Panc1 (cell line): ENCODE measurements at regions not wholly inside any gene's neighbourhood (a gene's known extent, or its start where the extent isn't known, plus 50 kb on each side); places are given as distances from the start of the nearest gene placed in this dataset.

Experiments used
- ATAC-seq: fragments of 200-7000 bp; cut with Tn5 transposase; 2 replicates; pipeline ENCODE4 v1.9.1; 2020; ENCODE audit warnings: mild to moderate bottlenecking, moderate library complexity
- BruUV-seq: library from RNA; stranded (reverse); fragments of 400-500 nt; replicated peaks from 2 replicates; lab custom pipeline; 2021; lab: Mats Ljungman, UMichigan
- CTCF ChIA-PET: fragments of 300-600 bp; sonication (Branson Sonifier 250); formaldehyde crosslinking; loops from one replicate; lab custom pipeline; 2022; ENCODE audit warnings: antibody characterized with exemption; lab: Charles Lee
- POLR2A ChIA-PET: fragments of 300-600 bp; sonication (Branson Sonifier 250); formaldehyde crosslinking; loops from one replicate; lab custom pipeline; 2022; ENCODE audit warnings: antibody characterized with exemption; lab: Charles Lee
- DNase-seq: peaks from one replicate; pipeline ENCODE4 v3.0.0-alpha.2; 2010; ENCODE audit warnings: low read depth, low spot score
- H3K27ac ChIP-seq: 2 replicates; pipeline ENCODE4 v1.5.1; 2011; ENCODE audit warnings: mild to moderate bottlenecking, low read length, inconsistent platforms
- H3K27me3 ChIP-seq: fragments of 200-500 bp; sonication (Bioruptor generic); 2 replicates; pipeline ENCODE4 v1.6.0; 2014; ENCODE audit warnings: low read length, inconsistent platforms; ENCODE audit not compliant: control insufficient read depth, insufficient read depth
- H3K36me3 ChIP-seq: fragments of 200-500 bp; sonication (Bioruptor generic); 2 replicates; pipeline ENCODE4 v1.5.1; 2014; ENCODE audit warnings: inconsistent platforms, mild to moderate bottlenecking, low read length, moderate library complexity; ENCODE audit not compliant: control insufficient read depth, insufficient read depth
- H3K4me1 ChIP-seq: 2 replicates; pipeline ENCODE4 v1.5.1; 2011; ENCODE audit warnings: inconsistent platforms, mild to moderate bottlenecking, low read length, moderate library complexity; ENCODE audit not compliant: control insufficient read depth, insufficient read depth
- H3K4me3 ChIP-seq, 2 experiments: 2 replicates each; pipeline ENCODE4 v1.5.1; 2011 to 2012; ENCODE audit warnings: low read depth in 2 of 2, low read length in 2 of 2, mild to moderate bottlenecking in 2 of 2, inconsistent platforms in 1 of 2, moderate library complexity in 1 of 2
- H3K9me3 ChIP-seq: fragments of 200-500 bp; sonication (Bioruptor generic); 2 replicates; pipeline ENCODE4 v1.5.1; 2014; ENCODE audit warnings: low read depth, mild to moderate bottlenecking, inconsistent platforms, low read length, moderate library complexity; ENCODE audit not compliant: control insufficient read depth, insufficient read depth
- CTCF ChIP-seq: fragments of 450-650 bp; IDR thresholded peaks from 2 replicates; pipeline ENCODE4 v1.5.1; 2017; ENCODE audit warnings: mild to moderate bottlenecking
- POLR2AphosphoS5 ChIP-seq: IDR thresholded peaks from 2 replicates; pipeline ENCODE4 v1.6.1; 2012; ENCODE audit warnings: mild to moderate bottlenecking, low read depth, low read length, moderate library complexity
- REST ChIP-seq, 2 experiments: IDR thresholded peaks; 2 replicates each; pipeline ENCODE4 v1.6.1; 2011 to 2012; ENCODE audit warnings: low read depth in 2 of 2, control low read depth in 1 of 2, low read length in 1 of 2, mild to moderate bottlenecking in 1 of 2, moderate library complexity in 1 of 2; ENCODE audit not compliant: insufficient read depth in 1 of 2
- SIN3A ChIP-seq: IDR thresholded peaks from 2 replicates; pipeline ENCODE4 v1.6.1; 2012; ENCODE audit warnings: low read depth, mild to moderate bottlenecking, low read length, moderate library complexity, borderline replicate concordance; ENCODE audit not compliant: insufficient read depth
- TCF7L2 ChIP-seq: IDR thresholded peaks from 2 replicates; pipeline ENCODE4 v1.6.1; 2011; ENCODE audit warnings: mild to moderate bottlenecking, low read depth, low read length, inconsistent platforms
- in situ Hi-C: cut with HindIII; loops from 2 replicates; pipeline ENCODE4 v1.10.0; 2016; ENCODE audit warnings: low sequenced_read_pairs, low pct_unique_long_range_greater_than_20kb
- intact Hi-C: fragments of 100-400 bp; cut with micrococcal nuclease; formaldehyde crosslinking; loops from one replicate; pipeline ENCODE4 v1.10.0; 2022; ENCODE audit not compliant: unreplicated experiment

GRCh38 chr5:6178846-6179532 is 199.4 kb downstream of the MED10 start:
- DNase-seq (no peak), ATAC-seq (no peak)
- in situ Hi-C loops, result no loop called here
- Histone ChIP-seq H3K27ac (no peak overlapping the region), H3K4me1 (no peaks in the 10 kb centered on the region), H3K27me3 (peaks cover 3% of the 10 kb centered on the region; the same call in 1 of the 2 replicates), H3K9me3 (no peaks in the 10 kb centered on the region), H3K36me3 (no peaks in the 10 kb centered on the region), H3K4me3 (no peak overlapping the region)
- ChIA-PET CTCF (no interaction called here), POLR2A (no interaction called here)
- no peak for TF ChIP-seq TCF7L2
- TF ChIP-seq CTCF, result no peak
- no peak for TF ChIP-seq SIN3A
- no peak for TF ChIP-seq POLR2AphosphoS5
- TF ChIP-seq REST (IDR thresholded peaks at IDR 0.05; ENCODE audit: insufficient read depth in 1 of 2, low read depth in 2 of 2, low read length in 1 of 2), result no peak
- intact Hi-C loops, result no loop called here
- no TSS peak for BruUV-seq

- Histone ChIP-seq H3K27me3 (no peaks in the 10 kb centered on the region; the same call in 1 of the 2 replicates), H3K4me1 (no peaks in the 10 kb centered on the region), H3K4me3 (no peak overlapping the region), H3K36me3 (no peaks in the 10 kb centered on the region), H3K9me3 (no peaks in the 10 kb centered on the region), H3K27ac (no peak overlapping the region)
- ChIA-PET CTCF (no interaction called here), POLR2A (no interaction called here)
- intact Hi-C loops, result no loop called here
- ATAC-seq, result no peak
- in situ Hi-C loops, result no loop called here
- TF ChIP-seq CTCF (no peak), REST (IDR thresholded peaks at IDR 0.05; ENCODE audit: insufficient read depth in 1 of 2, low read depth in 2 of 2, low read length in 1 of 2) (no peak), POLR2AphosphoS5 (no peak), SIN3A (no peak), TCF7L2 (no peak)
- no TSS peak for BruUV-seq
- no peak for DNase-seq
Measured at GRCh38 chr5:6177926-6178325, 200.4 kb downstream of the MED10 start.
